Activated CD8-positive, alpha-beta T cell treated with anti-CD3 and anti-CD28 coated beads for 36 hours (primary cell): ENCODE measurements at regions not wholly inside any gene's neighbourhood (a gene's known extent, or its start where the extent isn't known, plus 50 kb on each side); places are given as distances from the start of the nearest gene placed in this dataset.

ENCODE experiments used
- ATAC-seq: fragments of 200-7000 bp; cut with Tn5 transposase; one replicate; pipeline ENCODE4 v1.10.0; 2021; ENCODE audit warnings: mild to moderate bottlenecking, moderate library complexity
- CTCF ChIA-PET: fragments of 350-600 bp; sonication (Branson Sonifier 250); formaldehyde crosslinking; loops from one replicate; lab custom pipeline; 2021; ENCODE audit warnings: antibody characterized with exemption; lab: Charles Lee
- POLR2A ChIA-PET: fragments of 350-600 bp; sonication (Branson Sonifier 250); formaldehyde crosslinking; loops from one replicate; lab custom pipeline; 2021; ENCODE audit warnings: antibody characterized with exemption; lab: Charles Lee
- DNase-seq: peaks from one replicate; pipeline ENCODE4 v3.0.0-alpha.2; 2020
- H3K27ac Mint-ChIP-seq: one replicate; pipeline ENCODE4 v1.8.0; 2021; ENCODE audit warnings: mild to moderate bottlenecking, mixed read lengths
- H3K27me3 Mint-ChIP-seq: one replicate; pipeline ENCODE4 v1.8.0; 2021; ENCODE audit warnings: mixed read lengths
- H3K36me3 Mint-ChIP-seq: one replicate; pipeline ENCODE4 v1.8.0; 2021; ENCODE audit warnings: low read depth, mixed read lengths
- H3K4me1 Mint-ChIP-seq: one replicate; pipeline ENCODE4 v1.8.0; 2021; ENCODE audit warnings: low read depth, mixed read lengths
- H3K4me3 Mint-ChIP-seq: one replicate; pipeline ENCODE4 v1.8.0; 2021; ENCODE audit warnings: mild to moderate bottlenecking, moderate library complexity, mixed read lengths
- H3K9me3 Mint-ChIP-seq: one replicate; pipeline ENCODE4 v1.8.0; 2021; ENCODE audit warnings: mixed read lengths
- intact Hi-C: fragments of 100-400 bp; cut with micrococcal nuclease; formaldehyde crosslinking; loops from one replicate; pipeline ENCODE4 v1.10.0; 2022
- TF ChIP-seq, protein P1 (sequence below): fragments of 200-600 bp; IDR thresholded peaks from one replicate; pipeline ENCODE4 v1.8.0; 2022; ENCODE audit warnings: antibody characterized with exemption, mild to moderate bottlenecking

DNA sequence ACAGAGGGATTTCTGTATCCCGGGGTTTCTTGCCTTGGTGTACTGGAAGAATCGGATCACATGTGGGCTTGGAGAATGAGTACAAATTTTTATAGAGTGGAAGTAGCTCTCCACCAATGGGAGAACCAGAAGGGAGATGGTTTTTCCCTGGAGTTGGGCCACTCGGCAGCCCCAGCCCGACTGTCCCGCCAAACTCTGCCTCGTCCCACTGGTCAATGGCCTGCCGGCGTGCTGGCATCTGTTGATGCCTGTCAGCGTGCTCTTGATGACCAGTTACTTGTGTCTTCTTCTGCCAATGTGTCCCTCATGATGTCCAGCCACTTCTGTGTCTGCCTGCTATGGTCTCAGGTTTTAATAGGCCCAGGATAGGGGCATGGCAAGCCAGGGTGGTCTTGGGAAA, 100.5 kb downstream of the CFAP44 start:
- no peak overlapping the region for H3K4me3 Mint-ChIP-seq
- ChIA-PET CTCF (no interaction called here), POLR2A (no interaction called here)

DNA sequence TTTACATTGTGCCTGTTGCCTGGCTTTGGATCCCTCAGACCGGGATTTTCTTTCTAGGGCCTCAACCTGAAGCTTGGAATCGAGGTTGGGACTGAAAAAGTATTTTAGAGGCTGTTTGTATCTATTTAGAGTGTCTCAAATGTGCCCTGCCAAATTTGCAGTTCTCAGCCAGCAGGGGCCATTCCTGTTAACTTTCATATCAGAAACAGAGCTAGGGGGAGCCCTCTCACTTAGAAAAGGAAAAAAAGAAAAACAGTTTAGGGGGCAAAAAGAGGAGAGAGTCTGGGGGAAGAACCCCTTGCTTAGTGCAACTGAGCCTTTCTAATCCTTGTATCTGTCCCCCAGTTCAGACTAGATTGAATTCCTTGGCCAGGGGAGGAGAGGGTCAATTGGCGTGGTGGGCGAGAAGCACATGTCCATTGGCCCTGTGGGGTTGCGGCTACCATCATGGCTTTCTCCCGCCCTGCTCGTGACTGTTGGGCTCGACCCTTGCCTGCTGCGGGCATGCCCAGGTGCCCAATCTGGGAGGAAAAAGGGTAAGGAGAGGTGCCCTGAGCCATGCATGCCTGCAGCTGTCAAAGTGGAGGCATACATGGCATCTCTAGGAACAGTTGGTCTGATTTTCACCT, 101.6 kb downstream of the CFAP44 start:
- no peaks in the 10 kb centered on the region for H3K27me3 Mint-ChIP-seq
- no peak overlapping the region for H3K27ac Mint-ChIP-seq
- CTCF ChIA-PET = interaction anchor here (0.6 kb wide), 1 partner anchor 519 kb away, joined by 3 read pairs; no protein-coding TSS in a partner anchor

More for the DNA sequence above, 100.5 kb downstream of the CFAP44 start:
- H3K27me3 Mint-ChIP-seq = no peaks in the 10 kb centered on the region
- intact Hi-C loops = no loop called here
- no peak for DNase-seq
- H3K27ac Mint-ChIP-seq = no peak overlapping the region
- TF ChIP-seq, protein P1, sequence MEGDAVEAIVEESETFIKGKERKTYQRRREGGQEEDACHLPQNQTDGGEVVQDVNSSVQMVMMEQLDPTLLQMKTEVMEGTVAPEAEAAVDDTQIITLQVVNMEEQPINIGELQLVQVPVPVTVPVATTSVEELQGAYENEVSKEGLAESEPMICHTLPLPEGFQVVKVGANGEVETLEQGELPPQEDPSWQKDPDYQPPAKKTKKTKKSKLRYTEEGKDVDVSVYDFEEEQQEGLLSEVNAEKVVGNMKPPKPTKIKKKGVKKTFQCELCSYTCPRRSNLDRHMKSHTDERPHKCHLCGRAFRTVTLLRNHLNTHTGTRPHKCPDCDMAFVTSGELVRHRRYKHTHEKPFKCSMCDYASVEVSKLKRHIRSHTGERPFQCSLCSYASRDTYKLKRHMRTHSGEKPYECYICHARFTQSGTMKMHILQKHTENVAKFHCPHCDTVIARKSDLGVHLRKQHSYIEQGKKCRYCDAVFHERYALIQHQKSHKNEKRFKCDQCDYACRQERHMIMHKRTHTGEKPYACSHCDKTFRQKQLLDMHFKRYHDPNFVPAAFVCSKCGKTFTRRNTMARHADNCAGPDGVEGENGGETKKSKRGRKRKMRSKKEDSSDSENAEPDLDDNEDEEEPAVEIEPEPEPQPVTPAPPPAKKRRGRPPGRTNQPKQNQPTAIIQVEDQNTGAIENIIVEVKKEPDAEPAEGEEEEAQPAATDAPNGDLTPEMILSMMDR = no peak
- H3K4me1 Mint-ChIP-seq = no peaks in the 10 kb centered on the region
- no peak for ATAC-seq
- H3K9me3 Mint-ChIP-seq = no peaks in the 10 kb centered on the region
- no peaks in the 10 kb centered on the region for H3K36me3 Mint-ChIP-seq

More for the DNA sequence above, 101.6 kb downstream of the CFAP44 start:
- ATAC-seq = no peak
- TF ChIP-seq, protein P1 = no peak
- H3K4me1 Mint-ChIP-seq = no peaks in the 10 kb centered on the region
- POLR2A ChIA-PET = no interaction called here
- intact Hi-C loops = no loop called here
- H3K4me3 Mint-ChIP-seq = no peak overlapping the region
- no peak for DNase-seq
- no peaks in the 10 kb centered on the region for H3K36me3 Mint-ChIP-seq
- H3K9me3 Mint-ChIP-seq = no peaks in the 10 kb centered on the region
